Activated T-cell treated with anti-CD3 and anti-CD28 coated beads, Interleukin-2, amount 50 U/mL, for 24 hours (primary cell): ENCODE measurements at regions not wholly inside any gene's neighbourhood (a gene's known extent, or its start where the extent isn't known, plus 50 kb on each side); places are given as distances from the start of the nearest gene placed in this dataset.
"Not testable (repeated sequence)": the region's sequence is repeated elsewhere in the genome, so short reads cannot be mapped to it uniquely, and the experiment has no call there.

ENCODE experiments used
- DNase-seq: peaks from one replicate; pipeline ENCODE4 v3.0.0-alpha.2; 2020
- H3K27ac Mint-ChIP-seq: 2 replicates; pipeline ENCODE4 v1.8.0; 2020; ENCODE audit warnings: mild to moderate bottlenecking, mixed read lengths
- H3K27me3 Mint-ChIP-seq: 2 replicates; pipeline ENCODE4 v1.8.0; 2020; ENCODE audit warnings: mixed read lengths
- H3K36me3 Mint-ChIP-seq: 2 replicates; pipeline ENCODE4 v1.8.0; 2020; ENCODE audit warnings: low read depth, mixed read lengths
- H3K4me1 Mint-ChIP-seq: 2 replicates; pipeline ENCODE4 v1.8.0; 2020; ENCODE audit warnings: low read depth, mixed read lengths
- H3K4me3 Mint-ChIP-seq: 2 replicates; pipeline ENCODE4 v1.8.0; 2020; ENCODE audit warnings: mild to moderate bottlenecking, moderate library complexity, mixed read lengths
- H3K9me3 Mint-ChIP-seq: 2 replicates; pipeline ENCODE4 v1.8.0; 2020; ENCODE audit warnings: mixed read lengths

- Mint-ChIP-seq H3K36me3 (no peaks in the 10 kb centered on the region), H3K27ac (no peak overlapping the region), H3K4me1 (no peaks in the 10 kb centered on the region), H3K9me3 (no peaks in the 10 kb centered on the region), H3K27me3 (no peaks in the 10 kb centered on the region), H3K4me3 (no peak overlapping the region)
- no peak for DNase-seq
These were observed 436.6 kb upstream of the C1orf87 start for GRCh38 chr1:60510162-60510561.

- no peaks in the 10 kb centered on the region for H3K27me3 Mint-ChIP-seq
- peaks cover 4% of the 10 kb centered on the region for H3K9me3 Mint-ChIP-seq
- no peak overlapping the region for H3K4me3 Mint-ChIP-seq
- H3K4me1 Mint-ChIP-seq, result no peaks in the 10 kb centered on the region
- H3K36me3 Mint-ChIP-seq, result no peaks in the 10 kb centered on the region
- no peak for DNase-seq
- H3K27ac Mint-ChIP-seq, result no peak overlapping the region
These were observed 430.8 kb upstream of the C1orf87 start for GRCh38 chr1:60504206-60504840.

- H3K9me3 Mint-ChIP-seq, result peaks cover 11% of the 10 kb centered on the region
- H3K36me3 Mint-ChIP-seq, result no peaks in the 10 kb centered on the region
- no peak overlapping the region for H3K27ac Mint-ChIP-seq
- DNase-seq, result no peak
- no peaks in the 10 kb centered on the region for H3K4me1 Mint-ChIP-seq
- H3K4me3 Mint-ChIP-seq, result no peak overlapping the region
- H3K27me3 Mint-ChIP-seq, result no peaks in the 10 kb centered on the region
These were observed 429.8 kb upstream of the C1orf87 start for GRCh38 chr1:60503266-60503925.

DNA sequence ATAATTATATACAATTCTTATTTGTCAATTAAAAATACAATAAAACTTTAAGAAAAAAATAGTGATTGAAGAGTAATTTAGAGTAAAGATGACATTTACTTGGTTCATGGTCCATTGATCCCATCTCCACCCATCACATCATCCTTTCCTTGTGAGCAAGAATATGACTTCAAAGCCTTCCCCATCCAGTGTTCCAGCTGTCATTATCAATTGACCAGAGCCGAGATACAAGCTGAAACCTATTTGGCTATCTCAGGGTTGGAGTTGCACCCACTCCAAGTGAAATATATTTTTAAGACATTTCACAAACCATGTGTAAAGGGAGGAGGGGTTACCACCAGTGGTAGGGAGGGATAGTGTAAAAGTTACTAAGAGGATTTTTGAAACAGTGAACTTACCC is 428.9 kb upstream of the C1orf87 start:
- H3K27ac Mint-ChIP-seq, result no peak overlapping the region
- DNase-seq, result no peak

GRCh38 chr1:60489916-60490480 is 416.4 kb upstream of the C1orf87 start:
- not testable (repeated sequence) for H3K9me3 Mint-ChIP-seq, H3K27ac Mint-ChIP-seq, H3K4me1 Mint-ChIP-seq, H3K27me3 Mint-ChIP-seq, H3K4me3 Mint-ChIP-seq, DNase-seq, H3K36me3 Mint-ChIP-seq

More for the DNA sequence above, 428.9 kb upstream of the C1orf87 start:
- Mint-ChIP-seq H3K4me3 (no peak overlapping the region), H3K9me3 (peaks cover 18% of the 10 kb centered on the region), H3K27me3 (no peaks in the 10 kb centered on the region), H3K36me3 (no peaks in the 10 kb centered on the region), H3K4me1 (no peaks in the 10 kb centered on the region)

GRCh38 chr1:60488847-60489246 is 415.3 kb upstream of the C1orf87 start:
- Mint-ChIP-seq H3K4me3 (no peak overlapping the region), H3K9me3 (no peaks in the 10 kb centered on the region), H3K36me3 (no peaks in the 10 kb centered on the region), H3K27ac (no peak overlapping the region), H3K27me3 (no peaks in the 10 kb centered on the region), H3K4me1 (no peaks in the 10 kb centered on the region)
- DNase-seq, result no peak

GRCh38 chr1:60487565-60488345 is 414.2 kb upstream of the C1orf87 start:
- H3K27ac Mint-ChIP-seq, result no peak overlapping the region
- H3K4me3 Mint-ChIP-seq, result no peak overlapping the region

DNA sequence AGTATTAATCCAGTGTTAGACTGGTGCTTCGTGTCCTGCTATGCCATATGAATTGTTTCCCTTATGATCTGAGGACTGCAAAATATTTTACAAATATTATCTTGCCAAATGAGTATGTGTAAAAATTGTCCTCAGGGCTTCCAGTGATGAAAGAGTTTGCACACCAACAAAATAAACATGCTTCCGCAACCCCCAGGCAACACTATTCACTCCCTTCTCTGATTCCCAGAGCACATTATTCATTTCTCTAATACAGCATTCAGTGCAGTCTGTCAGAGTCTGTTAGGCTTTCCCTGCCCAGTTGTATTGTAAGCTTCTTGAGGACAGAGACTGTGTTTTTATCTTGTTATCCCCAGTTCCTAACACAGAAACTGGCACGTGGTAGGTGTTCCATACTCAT is 409.9 kb upstream of the C1orf87 start:
- H3K9me3 Mint-ChIP-seq, result peaks cover 7% of the 10 kb centered on the region
- DNase-seq, result no peak
- no peak overlapping the region for H3K27ac Mint-ChIP-seq
- H3K4me3 Mint-ChIP-seq, result no peak overlapping the region
- no peaks in the 10 kb centered on the region for H3K36me3 Mint-ChIP-seq
- no peaks in the 10 kb centered on the region for H3K27me3 Mint-ChIP-seq
- H3K4me1 Mint-ChIP-seq, result no peaks in the 10 kb centered on the region

More at GRCh38 chr1:60487565-60488345, 414.2 kb upstream of the C1orf87 start:
- Mint-ChIP-seq H3K4me1 (no peaks in the 10 kb centered on the region), H3K9me3 (no peaks in the 10 kb centered on the region), H3K27me3 (no peaks in the 10 kb centered on the region), H3K36me3 (no peaks in the 10 kb centered on the region)
- no peak for DNase-seq

- no peak overlapping the region for H3K4me3 Mint-ChIP-seq
- H3K4me1 Mint-ChIP-seq, result no peaks in the 10 kb centered on the region
- H3K27ac Mint-ChIP-seq, result no peak overlapping the region
- H3K9me3 Mint-ChIP-seq, result peaks cover 2% of the 10 kb centered on the region
- H3K36me3 Mint-ChIP-seq, result no peaks in the 10 kb centered on the region
- DNase-seq, result no peak
- no peaks in the 10 kb centered on the region for H3K27me3 Mint-ChIP-seq
These were observed 396.7 kb upstream of the C1orf87 start for GRCh38 chr1:60470246-60470645.

DNA sequence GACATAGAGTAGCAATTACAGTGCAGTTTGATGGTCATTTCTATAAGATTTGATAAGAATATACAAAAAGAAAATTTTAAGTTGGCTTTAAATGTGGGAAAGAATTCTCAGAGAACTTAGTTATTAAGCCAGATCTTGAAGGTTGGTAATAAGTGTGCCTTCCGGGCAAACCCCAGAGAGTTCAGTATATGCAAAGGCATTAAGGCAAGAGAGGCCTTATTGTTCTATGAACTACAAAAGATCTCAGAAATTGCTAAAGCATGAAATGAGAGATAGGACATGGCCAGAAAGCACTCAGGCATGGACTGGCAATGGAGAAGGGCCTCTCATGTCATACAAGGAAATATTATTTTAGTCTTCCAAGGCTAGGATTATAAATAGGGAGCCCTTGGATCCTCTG is 390.2 kb upstream of the C1orf87 start:
- Mint-ChIP-seq H3K36me3 (no peaks in the 10 kb centered on the region), H3K27ac (no peak overlapping the region), H3K4me1 (no peaks in the 10 kb centered on the region), H3K4me3 (no peak overlapping the region), H3K9me3 (peaks cover 11% of the 10 kb centered on the region), H3K27me3 (no peaks in the 10 kb centered on the region)
- no peak for DNase-seq

GRCh38 chr1:60463146-60463545 is 389.6 kb upstream of the C1orf87 start:
- no peaks in the 10 kb centered on the region for H3K4me1 Mint-ChIP-seq
- H3K9me3 Mint-ChIP-seq, result peaks cover 12% of the 10 kb centered on the region
- DNase-seq, result no peak
- H3K27ac Mint-ChIP-seq, result no peak overlapping the region
- H3K4me3 Mint-ChIP-seq, result no peak overlapping the region
- H3K36me3 Mint-ChIP-seq, result no peaks in the 10 kb centered on the region
- no peaks in the 10 kb centered on the region for H3K27me3 Mint-ChIP-seq

DNA sequence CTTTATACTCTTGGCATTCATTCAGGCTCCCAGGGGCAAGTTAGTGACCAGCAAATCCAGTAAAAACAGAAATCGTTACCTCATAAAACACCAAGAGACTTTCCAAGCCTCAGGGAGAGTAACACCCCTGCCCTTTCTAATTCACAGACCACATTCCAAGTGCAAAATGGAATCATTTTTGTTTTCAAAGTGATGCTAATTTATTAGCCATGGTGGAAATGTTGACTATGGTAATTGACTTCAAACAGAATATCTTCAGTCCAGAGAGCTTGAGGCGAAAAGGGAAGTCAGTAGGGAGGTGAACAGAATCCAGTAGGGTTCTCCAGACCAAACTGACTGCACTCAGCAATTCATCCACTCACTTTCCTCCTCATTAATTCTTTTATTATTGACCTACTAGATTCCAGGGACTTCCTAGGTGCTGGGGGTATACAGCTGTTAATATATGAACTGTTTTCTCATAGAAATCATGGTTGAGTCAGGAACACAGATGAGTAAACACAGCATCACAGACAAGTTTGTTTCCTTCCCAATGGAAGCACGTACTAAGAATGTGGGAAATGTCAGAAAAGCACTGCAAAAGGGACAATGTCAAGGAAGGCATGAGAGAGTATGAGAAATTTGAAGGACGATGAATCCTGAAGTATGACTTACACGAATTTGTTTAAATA is 388.5 kb upstream of the C1orf87 start:
- no peak overlapping the region for H3K27ac Mint-ChIP-seq
- peaks cover 12% of the 10 kb centered on the region for H3K9me3 Mint-ChIP-seq
- H3K4me3 Mint-ChIP-seq, result no peak overlapping the region
- no peak for DNase-seq
- no peaks in the 10 kb centered on the region for H3K36me3 Mint-ChIP-seq
- no peaks in the 10 kb centered on the region for H3K27me3 Mint-ChIP-seq
- H3K4me1 Mint-ChIP-seq, result no peaks in the 10 kb centered on the region

DNA sequence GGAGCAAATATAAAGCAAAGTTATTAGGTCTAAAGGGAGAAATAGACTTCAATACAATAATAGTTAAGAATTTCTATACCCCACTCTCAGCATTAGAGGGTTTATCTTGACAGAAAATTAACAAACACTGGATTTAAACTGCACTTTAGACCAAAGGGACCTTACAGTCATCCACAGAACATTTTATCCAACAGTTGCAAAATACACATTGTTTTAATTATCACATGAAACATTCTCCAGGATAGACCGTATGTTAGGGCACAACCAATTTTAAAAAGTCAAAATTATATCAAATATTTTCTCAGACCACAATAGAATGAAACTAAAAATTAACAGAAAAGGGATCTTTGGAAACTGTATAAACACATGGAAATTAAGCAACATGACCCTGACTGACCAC is 384.5 kb upstream of the C1orf87 start:
- H3K27me3 Mint-ChIP-seq, result no peaks in the 10 kb centered on the region
- H3K36me3 Mint-ChIP-seq, result no peaks in the 10 kb centered on the region
- no peak overlapping the region for H3K4me3 Mint-ChIP-seq
- no peak for DNase-seq
- peaks cover 6% of the 10 kb centered on the region for H3K9me3 Mint-ChIP-seq
- no peaks in the 10 kb centered on the region for H3K4me1 Mint-ChIP-seq
- no peak overlapping the region for H3K27ac Mint-ChIP-seq

DNA sequence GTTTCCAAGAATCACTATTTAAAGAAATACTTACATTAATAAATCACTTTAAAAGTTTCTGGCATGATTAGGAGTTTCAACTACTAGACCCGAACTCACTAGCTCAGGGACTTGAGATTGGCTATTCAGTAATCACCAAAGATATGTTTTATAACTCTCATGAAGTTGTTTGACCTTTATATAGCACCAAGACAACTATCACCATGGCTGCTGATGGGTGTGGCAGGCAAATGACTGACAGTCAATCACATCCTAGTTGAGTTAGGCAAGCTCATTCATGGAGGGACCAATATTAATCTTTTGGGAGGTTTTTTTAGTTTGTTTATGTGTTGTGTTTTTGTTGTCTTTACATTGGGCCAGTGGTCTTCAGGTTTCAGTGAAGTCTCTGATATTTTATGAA is 376.3 kb upstream of the C1orf87 start:
- no peak overlapping the region for H3K4me3 Mint-ChIP-seq
- no peaks in the 10 kb centered on the region for H3K4me1 Mint-ChIP-seq
- H3K27ac Mint-ChIP-seq, result no peak overlapping the region
- no peaks in the 10 kb centered on the region for H3K9me3 Mint-ChIP-seq
- no peaks in the 10 kb centered on the region for H3K27me3 Mint-ChIP-seq
- DNase-seq, result no peak
- no peaks in the 10 kb centered on the region for H3K36me3 Mint-ChIP-seq
